C4-2B (cell line): ENCODE measurements at regions not wholly inside any gene's neighbourhood (a gene's known extent, or its start where the extent isn't known, plus 50 kb on each side); places are given as distances from the start of the nearest gene placed in this dataset.

Experiments used
- ZFX ChIP-seq: fragments of 450-650 bp; IDR thresholded peaks from 2 replicates; pipeline ENCODE4 v1.6.1; 2017
- TF ChIP-seq, protein P1 (sequence below): fragments of 450-650 bp; conservative IDR thresholded peaks from 2 replicates; pipeline ENCODE4 v1.5.1; 2017; ENCODE audit warnings: mild to moderate bottlenecking

DNA sequence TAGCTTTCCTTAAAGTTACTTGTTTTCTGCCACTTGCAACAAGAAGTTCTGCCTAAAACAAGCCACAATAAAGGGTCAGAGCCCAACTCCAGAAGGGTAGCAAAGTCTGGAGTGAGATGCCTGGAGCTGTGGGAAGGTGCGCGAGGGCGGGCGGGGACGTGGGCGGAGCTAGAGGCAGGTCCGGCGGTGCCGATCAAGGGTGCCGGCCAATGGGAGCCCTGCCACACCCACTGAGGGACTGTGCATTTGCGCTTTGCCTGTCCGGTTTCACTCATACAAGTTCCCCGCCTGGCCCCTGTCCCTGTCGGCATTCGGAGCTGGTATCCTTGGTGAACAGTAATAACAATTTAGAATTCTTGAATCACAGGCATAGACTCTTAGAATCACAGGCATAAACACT lies 732.4 kb downstream of the MATN1 start:
- TF ChIP-seq, protein P1, sequence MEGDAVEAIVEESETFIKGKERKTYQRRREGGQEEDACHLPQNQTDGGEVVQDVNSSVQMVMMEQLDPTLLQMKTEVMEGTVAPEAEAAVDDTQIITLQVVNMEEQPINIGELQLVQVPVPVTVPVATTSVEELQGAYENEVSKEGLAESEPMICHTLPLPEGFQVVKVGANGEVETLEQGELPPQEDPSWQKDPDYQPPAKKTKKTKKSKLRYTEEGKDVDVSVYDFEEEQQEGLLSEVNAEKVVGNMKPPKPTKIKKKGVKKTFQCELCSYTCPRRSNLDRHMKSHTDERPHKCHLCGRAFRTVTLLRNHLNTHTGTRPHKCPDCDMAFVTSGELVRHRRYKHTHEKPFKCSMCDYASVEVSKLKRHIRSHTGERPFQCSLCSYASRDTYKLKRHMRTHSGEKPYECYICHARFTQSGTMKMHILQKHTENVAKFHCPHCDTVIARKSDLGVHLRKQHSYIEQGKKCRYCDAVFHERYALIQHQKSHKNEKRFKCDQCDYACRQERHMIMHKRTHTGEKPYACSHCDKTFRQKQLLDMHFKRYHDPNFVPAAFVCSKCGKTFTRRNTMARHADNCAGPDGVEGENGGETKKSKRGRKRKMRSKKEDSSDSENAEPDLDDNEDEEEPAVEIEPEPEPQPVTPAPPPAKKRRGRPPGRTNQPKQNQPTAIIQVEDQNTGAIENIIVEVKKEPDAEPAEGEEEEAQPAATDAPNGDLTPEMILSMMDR: no peak
- TF ChIP-seq ZFX: no peak
